ENCODE measurements at regions not wholly inside any gene's neighbourhood (a gene's known extent, or its start where the extent isn't known, plus 50 kb on each side); places are given as distances from the start of the nearest gene placed in this dataset.
"Not testable (repeated sequence)": the region's sequence is repeated elsewhere in the genome, so short reads cannot be mapped to it uniquely, and the experiment has no call there.

DNA sequence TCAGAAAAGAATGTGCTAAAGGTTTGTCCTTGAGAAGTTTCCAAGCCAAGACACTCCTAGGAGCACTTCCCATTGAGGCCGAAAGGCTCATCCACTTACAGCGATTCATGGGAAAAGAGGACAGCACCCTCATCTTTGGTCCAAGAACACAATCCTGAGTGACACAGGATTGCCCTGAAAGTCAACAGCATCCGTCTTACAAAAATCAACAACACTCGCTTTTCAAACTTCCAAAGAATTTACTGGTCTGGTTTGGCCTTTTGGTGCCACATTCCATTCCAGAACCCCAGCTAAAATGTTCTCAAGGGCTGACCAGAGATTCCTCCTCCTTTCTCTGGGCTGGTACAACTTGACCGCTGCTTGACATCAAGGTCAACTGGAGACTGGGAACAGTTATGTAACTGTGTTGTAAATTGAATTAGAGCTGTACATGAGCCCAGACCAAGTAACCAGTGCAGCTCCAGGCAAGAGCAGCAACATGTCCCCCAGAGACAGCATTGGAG, 415.8 kb upstream of the PIK3R1 start:
- no peak overlapping the region for H3K4me3 ChIP-seq (ENCODE audit: low read depth, low read length)
- TF ChIP-seq, protein P1, sequence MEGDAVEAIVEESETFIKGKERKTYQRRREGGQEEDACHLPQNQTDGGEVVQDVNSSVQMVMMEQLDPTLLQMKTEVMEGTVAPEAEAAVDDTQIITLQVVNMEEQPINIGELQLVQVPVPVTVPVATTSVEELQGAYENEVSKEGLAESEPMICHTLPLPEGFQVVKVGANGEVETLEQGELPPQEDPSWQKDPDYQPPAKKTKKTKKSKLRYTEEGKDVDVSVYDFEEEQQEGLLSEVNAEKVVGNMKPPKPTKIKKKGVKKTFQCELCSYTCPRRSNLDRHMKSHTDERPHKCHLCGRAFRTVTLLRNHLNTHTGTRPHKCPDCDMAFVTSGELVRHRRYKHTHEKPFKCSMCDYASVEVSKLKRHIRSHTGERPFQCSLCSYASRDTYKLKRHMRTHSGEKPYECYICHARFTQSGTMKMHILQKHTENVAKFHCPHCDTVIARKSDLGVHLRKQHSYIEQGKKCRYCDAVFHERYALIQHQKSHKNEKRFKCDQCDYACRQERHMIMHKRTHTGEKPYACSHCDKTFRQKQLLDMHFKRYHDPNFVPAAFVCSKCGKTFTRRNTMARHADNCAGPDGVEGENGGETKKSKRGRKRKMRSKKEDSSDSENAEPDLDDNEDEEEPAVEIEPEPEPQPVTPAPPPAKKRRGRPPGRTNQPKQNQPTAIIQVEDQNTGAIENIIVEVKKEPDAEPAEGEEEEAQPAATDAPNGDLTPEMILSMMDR (conservative IDR thresholded peaks at IDR 0.05; ENCODE audit: low read depth, low read length), result no peak
- DNase-seq (ENCODE audit: low read depth), result peak; percentile 59

DNA sequence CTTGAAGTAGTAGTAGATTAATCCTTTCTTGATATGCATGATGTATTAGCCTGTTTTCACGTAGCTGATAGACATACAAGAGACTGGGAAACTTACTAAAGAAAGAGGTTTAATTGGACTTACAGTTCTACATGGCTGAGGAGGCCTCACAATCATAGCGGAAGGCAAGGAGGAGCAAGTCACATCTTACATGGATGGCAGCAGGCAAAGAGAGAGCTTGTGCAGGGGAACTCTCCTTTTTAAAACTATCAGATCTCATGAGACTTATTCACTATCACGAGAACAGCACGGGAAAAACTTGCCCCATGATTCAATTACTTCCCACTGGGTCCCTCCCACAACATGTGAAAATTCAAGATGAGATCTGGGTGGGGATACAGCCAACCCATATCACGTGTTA, 417.1 kb upstream of the PIK3R1 start:
- DNase-seq (ENCODE audit: low read depth); H3K4me3 ChIP-seq (ENCODE audit: low read depth, low read length): not testable (repeated sequence)

DNA sequence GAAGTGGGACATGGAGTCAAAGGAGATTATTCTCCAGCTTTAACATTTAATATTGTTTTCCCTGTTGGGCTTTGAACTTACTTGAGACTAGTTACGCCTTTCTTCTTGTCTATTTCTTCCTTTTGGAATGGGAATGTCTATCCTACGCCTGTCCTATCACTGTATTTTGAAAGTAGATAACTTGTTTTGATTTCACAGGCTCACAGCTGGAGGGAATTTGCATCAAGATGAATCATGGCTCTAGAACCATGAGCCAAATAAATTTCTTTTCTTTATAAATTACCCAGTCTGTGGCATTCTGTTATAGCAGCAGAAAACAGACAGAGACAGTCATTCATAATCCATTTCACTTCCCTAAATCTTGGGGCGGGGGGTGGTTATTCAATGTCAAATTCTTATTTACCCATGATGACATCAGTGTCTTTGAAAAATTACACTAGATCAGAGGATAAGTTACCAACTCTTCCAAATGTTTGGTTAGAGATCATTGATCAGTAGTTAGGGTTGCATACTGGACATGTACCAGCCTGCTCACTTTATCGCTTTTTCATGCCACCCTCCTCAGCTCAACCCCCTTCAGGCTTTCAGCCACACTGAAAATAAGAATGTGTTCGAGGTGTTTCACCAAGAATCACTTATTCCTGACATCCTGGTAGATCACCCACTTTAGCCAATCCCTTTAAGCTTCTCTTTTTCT, 419.6 kb upstream of the PIK3R1 start:
- H3K4me3 ChIP-seq (ENCODE audit: low read depth, low read length), result no peak overlapping the region
- DNase-seq (ENCODE audit: low read depth), result peak; percentile 53
- TF ChIP-seq, protein P1 (conservative IDR thresholded peaks at IDR 0.05; ENCODE audit: low read depth, low read length), result no peak

DNA sequence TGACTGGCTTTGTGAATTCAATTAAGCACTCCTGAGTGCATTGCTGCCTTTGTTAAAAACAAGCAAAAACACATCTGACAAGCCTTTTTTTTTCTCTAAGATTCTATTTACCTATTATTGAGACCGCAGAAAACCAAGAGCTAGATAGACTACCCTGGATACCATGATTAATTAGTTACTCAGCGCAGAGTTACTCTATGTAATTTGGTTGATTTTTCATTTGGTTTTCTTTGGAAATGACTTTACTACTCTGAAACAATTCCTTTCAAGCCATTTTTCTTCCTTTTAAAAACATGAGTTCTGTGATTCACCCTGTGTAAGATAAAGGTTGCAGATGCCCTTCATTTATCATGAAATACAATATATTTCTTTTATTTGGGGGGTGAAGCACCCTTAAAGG, 421.6 kb upstream of the PIK3R1 start:
- TF ChIP-seq, protein P1 (conservative IDR thresholded peaks at IDR 0.05; ENCODE audit: low read depth, low read length), result no peak
- H3K4me3 ChIP-seq (ENCODE audit: low read depth, low read length), result no peak overlapping the region
- DNase-seq (ENCODE audit: low read depth), result no peak

DNA sequence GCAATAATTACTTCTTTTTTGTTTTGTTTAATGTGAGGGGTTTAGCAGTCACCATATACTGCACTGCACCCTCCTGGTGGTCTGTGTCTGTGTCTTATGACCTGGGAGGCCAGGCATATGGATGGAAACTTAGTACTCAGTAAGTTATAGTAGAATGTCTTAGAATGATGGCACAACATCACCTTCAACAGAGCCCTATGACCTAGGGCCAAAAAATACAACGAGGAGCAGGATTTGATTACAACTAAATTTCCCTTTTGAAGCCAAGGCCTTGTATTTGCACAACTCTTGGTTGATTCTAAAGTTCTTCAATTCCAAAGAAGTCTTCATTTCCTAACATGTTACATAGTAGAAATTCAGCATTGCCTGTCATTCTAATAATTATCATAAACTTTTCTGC, 422.1 kb upstream of the PIK3R1 start:
- TF ChIP-seq, protein P1 (conservative IDR thresholded peaks at IDR 0.05; ENCODE audit: low read depth, low read length), result no peak
- H3K4me3 ChIP-seq (ENCODE audit: low read depth, low read length), result no peak overlapping the region

DNA sequence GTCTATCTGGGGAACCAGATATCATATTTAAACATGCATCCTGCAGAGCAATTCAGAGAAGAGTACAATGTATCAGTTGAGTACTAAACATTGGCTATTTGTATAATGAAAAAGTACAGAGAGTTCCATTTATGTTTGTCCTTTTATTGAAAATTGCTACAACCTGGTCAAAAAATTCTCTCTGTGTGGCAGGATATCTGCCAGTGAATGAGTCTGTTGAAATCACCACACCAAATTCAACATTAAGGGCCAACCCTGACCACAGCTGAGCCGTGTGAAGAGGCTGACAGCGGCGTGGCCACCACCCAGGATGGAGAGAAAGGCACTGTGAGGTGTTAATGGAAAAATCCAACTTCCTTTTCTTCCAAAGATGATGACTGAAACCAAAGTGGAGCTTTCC, 422.7 kb upstream of the PIK3R1 start:
- TF ChIP-seq, protein P1 (conservative IDR thresholded peaks at IDR 0.05; ENCODE audit: low read depth, low read length), result no peak
- no peak for DNase-seq (ENCODE audit: low read depth)
- no peak overlapping the region for H3K4me3 ChIP-seq (ENCODE audit: low read depth, low read length)

More for the DNA sequence above, 422.1 kb upstream of the PIK3R1 start:
- DNase-seq (ENCODE audit: low read depth), result no peak

DNA sequence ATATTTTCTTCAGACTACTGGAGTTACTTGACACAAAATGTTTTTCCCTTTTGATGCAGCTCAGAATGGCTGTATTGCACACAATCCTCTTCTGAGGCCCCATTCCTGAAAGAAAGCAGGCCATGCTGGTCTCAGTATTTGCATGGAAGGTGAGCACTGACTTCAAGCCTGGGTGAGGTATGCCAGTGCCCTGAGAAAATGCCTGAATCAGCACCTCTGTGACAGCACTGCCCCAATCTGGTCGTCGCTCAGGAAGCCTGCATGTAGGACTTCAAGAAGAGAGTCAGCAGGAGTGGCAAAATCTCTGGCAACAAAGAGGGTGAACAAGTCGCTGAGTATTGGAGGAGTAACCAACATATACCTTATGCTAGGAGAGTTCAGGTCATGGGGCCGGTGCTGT, 425.2 kb upstream of the PIK3R1 start:
- H3K4me3 ChIP-seq (ENCODE audit: low read depth, low read length), result no peak overlapping the region
- TF ChIP-seq, protein P1 (conservative IDR thresholded peaks at IDR 0.05; ENCODE audit: low read depth, low read length), result no peak
- DNase-seq (ENCODE audit: low read depth), result no peak

DNA sequence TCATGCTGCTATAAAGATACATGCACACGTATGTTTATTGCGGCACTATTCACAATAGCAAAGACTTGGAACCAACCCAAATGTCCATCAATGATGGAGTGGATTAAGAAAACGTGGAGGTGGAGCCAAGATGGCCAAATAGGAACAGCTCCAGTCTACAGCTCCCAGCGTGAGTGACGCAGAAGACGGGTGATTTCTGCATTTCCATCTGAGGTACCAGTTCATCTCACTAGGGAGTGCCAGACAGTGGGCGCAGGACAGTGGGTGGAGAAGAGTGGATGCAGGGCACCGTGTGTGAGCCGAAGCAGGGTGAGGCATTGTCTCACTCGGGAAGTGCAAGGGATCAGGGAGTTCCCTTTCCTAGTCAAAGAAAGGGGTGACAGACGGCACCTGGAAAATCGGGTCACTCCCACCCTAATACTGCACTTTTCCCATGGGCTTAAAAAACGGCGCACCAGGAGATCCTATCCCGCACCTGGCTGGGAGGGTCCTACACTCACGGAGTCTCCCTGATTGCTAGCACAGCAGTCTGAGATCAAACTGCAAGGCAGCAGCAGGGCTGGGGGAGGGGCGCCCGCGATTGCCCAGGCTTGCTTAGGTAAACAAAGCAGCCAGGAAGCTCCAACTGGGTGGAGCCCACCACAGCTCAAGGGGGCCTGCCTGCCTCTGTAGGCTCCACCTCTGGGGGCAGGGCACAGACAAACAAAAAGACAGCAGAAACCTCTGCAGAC, 435.5 kb upstream of the PIK3R1 start:
- not testable (repeated sequence) for H3K4me3 ChIP-seq (ENCODE audit: low read depth, low read length); DNase-seq (ENCODE audit: low read depth)
